Dermis microvascular lymphatic vessel endothelial cell (primary cell): ENCODE measurements at regions not wholly inside any gene's neighbourhood (a gene's known extent, or its start where the extent isn't known, plus 50 kb on each side); places are given as distances from the start of the nearest gene placed in this dataset.
A peak's percentile ranks its signal among the peaks of the same experiment; 100 is the strongest.
"Not testable (repeated sequence)": the region's sequence is repeated elsewhere in the genome, so short reads cannot be mapped to it uniquely, and the experiment has no call there.

ENCODE experiments used
- DNase-seq, 2 donors: peaks; one replicate each; pipeline versions ENCODE4 v3.0.0 to v3.0.0-alpha.2; 2010; ENCODE audit warnings: low read depth in 2 of 2

- peak in 1 of 2 donors; percentile 14 for DNase-seq
These were observed 163.9 kb upstream of the RASA1 start for GRCh38 chr5:87103616-87104287.

- no peak for DNase-seq
These were observed 162.1 kb upstream of the RASA1 start for GRCh38 chr5:87105577-87105976.

- DNase-seq = no peak
These were observed 157.9 kb upstream of the RASA1 start for GRCh38 chr5:87109746-87110145.

GRCh38 chr5:87110721-87111120 is 157.0 kb upstream of the RASA1 start:
- DNase-seq = no peak

- DNase-seq = no peak
These were observed 153.8 kb upstream of the RASA1 start for GRCh38 chr5:87113861-87114260.

- no peak for DNase-seq
These were observed 153.1 kb upstream of the RASA1 start for GRCh38 chr5:87114631-87115030.

- DNase-seq = no peak
These were observed 151.8 kb upstream of the RASA1 start for GRCh38 chr5:87115839-87116364.

GRCh38 chr5:87116825-87117512 is 150.7 kb upstream of the RASA1 start:
- no peak for DNase-seq

- no peak for DNase-seq
These were observed 148.1 kb upstream of the RASA1 start for GRCh38 chr5:87119588-87119987.

- DNase-seq = peak; percentile 41 to 89
These were observed 147.0 kb upstream of the RASA1 start for GRCh38 chr5:87120518-87121303.

GRCh38 chr5:87121304-87122150 is 146.2 kb upstream of the RASA1 start:
- DNase-seq = peak; percentile 45 to 91

- DNase-seq = no peak
These were observed 145.3 kb upstream of the RASA1 start for GRCh38 chr5:87122151-87122977.

- DNase-seq = no peak
These were observed 141.9 kb upstream of the RASA1 start for GRCh38 chr5:87125766-87126165.

GRCh38 chr5:87126869-87127268 is 140.8 kb upstream of the RASA1 start:
- DNase-seq = no peak

- no peak for DNase-seq
These were observed 140.3 kb upstream of the RASA1 start for GRCh38 chr5:87127426-87127825.

GRCh38 chr5:87127956-87128687 is 139.6 kb upstream of the RASA1 start:
- peak in 1 of 2 donors; percentile 45 for DNase-seq

- DNase-seq = no peak
These were observed 138.6 kb upstream of the RASA1 start for GRCh38 chr5:87129046-87129445.

- no peak for DNase-seq
These were observed 135.0 kb upstream of the RASA1 start for GRCh38 chr5:87132696-87133095.

GRCh38 chr5:87134513-87134912 is 133.2 kb upstream of the RASA1 start:
- DNase-seq = not testable (repeated sequence)

GRCh38 chr5:87136096-87136495 is 131.6 kb upstream of the RASA1 start:
- DNase-seq = no peak
